ENCODE measurements at regions not wholly inside any gene's neighbourhood (a gene's known extent, or its start where the extent isn't known, plus 50 kb on each side); places are given as distances from the start of the nearest gene placed in this dataset.

DNA sequence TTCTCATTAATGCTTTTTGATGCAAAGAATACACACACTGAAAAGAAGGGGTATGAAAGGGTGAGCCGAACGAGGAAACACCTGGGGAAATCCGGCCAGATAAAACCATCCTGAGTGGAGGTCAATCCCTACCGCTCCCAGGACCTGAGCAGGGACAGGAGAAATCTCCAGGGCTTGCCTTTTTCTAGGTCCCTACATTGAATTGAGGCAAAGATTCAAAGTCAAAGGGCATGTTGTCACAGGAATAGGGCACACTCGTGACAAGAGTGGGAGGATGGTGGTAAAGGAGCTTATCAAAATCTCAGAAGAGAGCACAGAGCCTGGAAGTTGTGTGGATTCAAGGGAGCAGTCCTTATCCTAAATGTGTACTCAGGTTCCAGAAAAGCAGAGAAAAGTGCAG, 61.2 kb upstream of the ACKR3 start:
- TF ChIP-seq EHMT2 (IDR thresholded peaks at IDR 0.05; ENCODE audit: borderline replicate concordance, low read depth, low read length), result no peak
- no peak for TF ChIP-seq CTCF (CRISPR knock-in tag; IDR thresholded peaks at IDR 0.05)
- TF ChIP-seq, protein P1, sequence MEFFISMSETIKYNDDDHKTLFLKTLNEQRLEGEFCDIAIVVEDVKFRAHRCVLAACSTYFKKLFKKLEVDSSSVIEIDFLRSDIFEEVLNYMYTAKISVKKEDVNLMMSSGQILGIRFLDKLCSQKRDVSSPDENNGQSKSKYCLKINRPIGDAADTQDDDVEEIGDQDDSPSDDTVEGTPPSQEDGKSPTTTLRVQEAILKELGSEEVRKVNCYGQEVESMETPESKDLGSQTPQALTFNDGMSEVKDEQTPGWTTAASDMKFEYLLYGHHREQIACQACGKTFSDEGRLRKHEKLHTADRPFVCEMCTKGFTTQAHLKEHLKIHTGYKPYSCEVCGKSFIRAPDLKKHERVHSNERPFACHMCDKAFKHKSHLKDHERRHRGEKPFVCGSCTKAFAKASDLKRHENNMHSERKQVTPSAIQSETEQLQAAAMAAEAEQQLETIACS (CRISPR knock-in tag; IDR thresholded peaks at IDR 0.05), result no peak
- TF ChIP-seq DRAP1 (CRISPR knock-in tag; IDR thresholded peaks at IDR 0.05), result no peak
